Stimulated activated CD8-positive, alpha-beta memory T cell treated with anti-CD3 and anti-CD28 coated beads, Interleukin-7, amount 100 ng/mL, for 24 hours (primary cell): ENCODE measurements at regions not wholly inside any gene's neighbourhood (a gene's known extent, or its start where the extent isn't known, plus 50 kb on each side); places are given as distances from the start of the nearest gene placed in this dataset.
"Not testable (repeated sequence)": the region's sequence is repeated elsewhere in the genome, so short reads cannot be mapped to it uniquely, and the experiment has no call there.

Experiments
- DNase-seq: peaks from one replicate; pipeline ENCODE4 v3.0.0-alpha.2; 2020; ENCODE audit warnings: low read depth

GRCh38 chr6:141969768-141970415 lies 162.8 kb upstream of the GJE1 start:
- DNase-seq: not testable (repeated sequence)

- DNase-seq: no peak
These were observed 163.5 kb upstream of the GJE1 start for GRCh38 chr6:141969201-141969600.

- DNase-seq: no peak
These were observed 164.1 kb upstream of the GJE1 start for GRCh38 chr6:141968632-141969031.

GRCh38 chr6:141965016-141965545 lies 167.6 kb upstream of the GJE1 start:
- no peak for DNase-seq

GRCh38 chr6:141963543-141964295 lies 169.0 kb upstream of the GJE1 start:
- no peak for DNase-seq

GRCh38 chr6:141957271-141957670 lies 175.5 kb upstream of the GJE1 start:
- DNase-seq: no peak

- no peak for DNase-seq
These were observed 175.9 kb upstream of the GJE1 start for GRCh38 chr6:141956868-141957267.

GRCh38 chr6:141956046-141956761 lies 176.5 kb upstream of the GJE1 start:
- no peak for DNase-seq

GRCh38 chr6:141953072-141953471 lies 179.7 kb upstream of the GJE1 start:
- DNase-seq: no peak

- no peak for DNase-seq
These were observed 186.2 kb upstream of the GJE1 start for GRCh38 chr6:141946502-141946901.

- DNase-seq: no peak
These were observed 194.1 kb upstream of the GJE1 start for GRCh38 chr6:141938664-141939063.

- no peak for DNase-seq
These were observed 200.0 kb upstream of the GJE1 start for GRCh38 chr6:141932685-141933084.

GRCh38 chr6:141926200-141926900 lies 206.4 kb upstream of the GJE1 start:
- DNase-seq: not testable (repeated sequence)

- no peak for DNase-seq
These were observed 207.7 kb upstream of the GJE1 start for GRCh38 chr6:141925001-141925400.

- DNase-seq: no peak
These were observed 209.8 kb upstream of the GJE1 start for GRCh38 chr6:141922898-141923297.

GRCh38 chr6:141916682-141917505 lies 215.8 kb upstream of the GJE1 start:
- not testable (repeated sequence) for DNase-seq

- no peak for DNase-seq
These were observed 218.1 kb upstream of the GJE1 start for GRCh38 chr6:141914646-141915045.

GRCh38 chr6:141906569-141907080 lies 226.1 kb upstream of the GJE1 start:
- no peak for DNase-seq

- DNase-seq: no peak
These were observed 242.1 kb upstream of the GJE1 start for GRCh38 chr6:141890661-141891060.

GRCh38 chr6:141884850-141885249 lies 247.9 kb upstream of the GJE1 start:
- no peak for DNase-seq

- no peak for DNase-seq
These were observed 254.0 kb upstream of the GJE1 start for GRCh38 chr6:141878686-141879085.
